Epithelial cell of esophagus (primary cell): ENCODE measurements at regions not wholly inside any gene's neighbourhood (a gene's known extent, or its start where the extent isn't known, plus 50 kb on each side); places are given as distances from the start of the nearest gene placed in this dataset.

Experiments
- DNase-seq: peaks from one replicate; pipeline ENCODE4 v3.0.0; 2010; ENCODE audit warnings: low read depth
- H3K4me3 ChIP-seq: 2 replicates; pipeline ENCODE4 v1.5.1; 2011; ENCODE audit warnings: mild to moderate bottlenecking, low read length, control low read depth
- CTCF ChIP-seq: IDR thresholded peaks from 2 replicates; pipeline ENCODE4 v1.5.1; 2011; ENCODE audit warnings: low read depth, mild to moderate bottlenecking, low read length, control low read depth, inconsistent platforms; ENCODE audit not compliant: insufficient read depth; ENCODE audit errors: missing control alignments

- H3K4me3 ChIP-seq = no peak overlapping the region
- no peak for TF ChIP-seq CTCF
- DNase-seq = no peak
Measured at GRCh38 chr1:187383366-187383765, 554.6 kb downstream of the PLA2G4A start.

GRCh38 chr1:187384504-187384903 is 555.8 kb downstream of the PLA2G4A start:
- TF ChIP-seq CTCF = no peak
- no peak for DNase-seq
- no peak overlapping the region for H3K4me3 ChIP-seq

- DNase-seq = peak; percentile 20
- no peak overlapping the region for H3K4me3 ChIP-seq
- no peak for TF ChIP-seq CTCF
Measured at GRCh38 chr1:187390215-187390818, 561.6 kb downstream of the PLA2G4A start.

- H3K4me3 ChIP-seq = no peak overlapping the region
- DNase-seq = no peak
- no peak for TF ChIP-seq CTCF
Measured at GRCh38 chr1:187396226-187396625, 567.5 kb downstream of the PLA2G4A start.

GRCh38 chr1:187396929-187397796 is 568.4 kb downstream of the PLA2G4A start:
- H3K4me3 ChIP-seq = no peak overlapping the region
- no peak for DNase-seq
- TF ChIP-seq CTCF = no peak

GRCh38 chr1:187408212-187409004 is 579.7 kb downstream of the PLA2G4A start:
- peak; percentile 47 for DNase-seq
- no peak for TF ChIP-seq CTCF
- H3K4me3 ChIP-seq = no peak overlapping the region
